ENCODE measurements at regions not wholly inside any gene's neighbourhood (a gene's known extent, or its start where the extent isn't known, plus 50 kb on each side); places are given as distances from the start of the nearest gene placed in this dataset.

DNA sequence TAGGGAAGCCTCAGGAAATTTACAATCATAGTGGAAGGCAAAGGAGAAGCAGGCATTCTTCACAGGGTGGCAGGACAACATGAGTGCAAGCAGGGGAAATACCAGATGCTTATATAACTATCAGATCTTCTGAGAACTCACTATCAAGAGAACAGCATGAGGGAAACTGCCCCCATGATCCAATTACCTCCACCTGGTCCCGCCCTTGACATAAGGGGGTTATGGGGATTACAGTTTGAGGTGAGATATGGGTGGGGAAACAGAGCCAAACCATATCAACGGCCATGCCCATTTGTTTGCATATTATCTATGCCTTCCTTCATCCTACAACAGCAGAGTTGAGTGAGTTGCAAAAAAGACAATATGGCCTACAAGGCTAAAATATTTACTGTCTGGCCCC is 140.2 kb upstream of the CCDC196 start:
- no peak for DNase-seq
- Histone ChIP-seq H3K27me3 (no peaks in the 10 kb centered on the region), H3K4me1 (no peaks in the 10 kb centered on the region), H3K27ac (no peak overlapping the region), H3K9me3 (no peaks in the 10 kb centered on the region), H3K4me3 (no peak overlapping the region), H3K36me3 (no peaks in the 10 kb centered on the region)
- ATAC-seq: no peak
- no peak for TF ChIP-seq CTCF (IDR thresholded peaks at IDR 0.05)
- intact Hi-C loops (cut with DNase I): no loop called here
- no peak for FAIRE-seq
- WGBS, 2 donors: 71 to 80% methylated on average over 2 of the region's 2 CpGs

DNA sequence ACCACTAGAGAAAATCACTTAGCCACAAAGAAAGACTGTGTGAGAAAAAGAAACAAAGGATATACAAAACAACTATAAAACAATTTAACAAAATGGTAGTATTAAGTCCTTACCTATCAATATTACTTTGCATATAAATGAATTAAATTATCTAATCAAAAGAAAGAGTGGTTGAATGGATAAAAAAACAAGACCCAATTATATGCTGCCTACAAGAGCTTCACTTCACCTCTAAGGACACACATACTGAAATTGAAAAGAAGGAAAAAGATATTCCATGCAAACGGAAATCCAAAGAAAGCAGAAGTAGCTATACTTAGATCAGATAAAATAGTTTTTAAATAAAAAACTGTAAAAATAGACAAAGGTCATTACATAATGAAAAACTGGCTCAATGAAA is 134.9 kb upstream of the CCDC196 start:
- DNase-seq (no peak), FAIRE-seq (no peak), ATAC-seq (no peak)
- TF ChIP-seq CTCF (IDR thresholded peaks at IDR 0.05): no peak
- WGBS, 2 donors: 58 to 71% methylated on average over 1 of the region's 1 CpG
- Histone ChIP-seq H3K36me3 (no peaks in the 10 kb centered on the region), H3K9me3 (no peaks in the 10 kb centered on the region), H3K27ac (no peak overlapping the region), H3K4me1 (no peaks in the 10 kb centered on the region), H3K4me3 (no peak overlapping the region), H3K27me3 (no peaks in the 10 kb centered on the region)
- intact Hi-C loops (cut with DNase I): no loop called here

- ATAC-seq (peak in 3 of 4 donors; percentile 58 to 72 (median 67)), FAIRE-seq (peak; percentile 75), DNase-seq (peak in 1 of 6 donors; percentile 26)
- WGBS, 2 donors: 0 to 1% methylated on average over 3 of the region's 3 CpGs
- H3K36me3 ChIP-seq: no peaks in the 10 kb centered on the region
- intact Hi-C loops (cut with DNase I): no loop called here
- no peaks in the 10 kb centered on the region for H3K9me3 ChIP-seq
- H3K4me1 ChIP-seq: no peaks in the 10 kb centered on the region
- peak; percentile 29 to 58 (median 44) for TF ChIP-seq CTCF (IDR thresholded peaks at IDR 0.05)
- no peak overlapping the region for H3K27ac ChIP-seq
- H3K27me3 ChIP-seq: no peaks in the 10 kb centered on the region
- H3K4me3 ChIP-seq: no peak overlapping the region
Measured at GRCh38 chr14:66359500-66359899, 126.7 kb upstream of the CCDC196 start.

- H3K9me3 ChIP-seq: no peaks in the 10 kb centered on the region
- no peak overlapping the region for H3K27ac ChIP-seq
- no peak for ATAC-seq
- TF ChIP-seq CTCF (IDR thresholded peaks at IDR 0.05): no peak
- H3K36me3 ChIP-seq: no peaks in the 10 kb centered on the region
- H3K4me1 ChIP-seq: no peaks in the 10 kb centered on the region
- H3K27me3 ChIP-seq: no peaks in the 10 kb centered on the region
- no peak for DNase-seq
- intact Hi-C loops (cut with DNase I): no loop called here
- no peak overlapping the region for H3K4me3 ChIP-seq
- 62 to 66% methylated on average over 8 of the region's 8 CpGs for WGBS, 2 donors
- FAIRE-seq: no peak
Measured at GRCh38 chr14:66360366-66360926, 125.7 kb upstream of the CCDC196 start.

- no peak for TF ChIP-seq CTCF (IDR thresholded peaks at IDR 0.05)
- no peak for ATAC-seq
- Histone ChIP-seq H3K4me1 (no peaks in the 10 kb centered on the region), H3K27ac (no peak overlapping the region), H3K27me3 (no peaks in the 10 kb centered on the region), H3K4me3 (no peak overlapping the region), H3K9me3 (no peaks in the 10 kb centered on the region), H3K36me3 (no peaks in the 10 kb centered on the region)
- intact Hi-C loops (cut with DNase I): no loop called here
- no peak for DNase-seq
- no peak for FAIRE-seq
- WGBS, 2 donors: 6 to 12% methylated on average over 2 of the region's 2 CpGs
Measured at GRCh38 chr14:66361013-66361412, 125.2 kb upstream of the CCDC196 start.

Data from pancreas (tissue), 10 donors.